K562 (cell line): ENCODE measurements at regions not wholly inside any gene's neighbourhood (a gene's known extent, or its start where the extent isn't known, plus 50 kb on each side); places are given as distances from the start of the nearest gene placed in this dataset.

Experiments used
- ATAC-seq: fragments of 200-7000 bp; cut with Tn5 transposase; 3 replicates; pipeline ENCODE4 v1.9.1; 2020; ENCODE audit warnings: moderate library complexity
- BruUV-seq: library from RNA; stranded (reverse); fragments of 400-500 nt; replicated peaks from 2 replicates; lab custom pipeline; 2021; lab: Mats Ljungman, UMichigan
- CTCF ChIA-PET: fragments of 300-600 bp; formaldehyde crosslinking; extraction: SDS; loops from one replicate; lab custom pipeline; 2021; ENCODE audit warnings: low intra/inter-chr PET ratio; lab: Yijun Ruan, JAX
- POLR2A ChIA-PET: fragments of 300-600, 350-650 bp; sonication (Branson Sonifier 250); formaldehyde crosslinking; extraction: SDS; loops from one replicate; lab custom pipeline; 2021; ENCODE audit warnings: antibody characterized with exemption, inconsistent platforms; lab: Yijun Ruan, JAX
- DNase-seq, 4 experiments: peaks; one replicate each; pipeline versions ENCODE4 v3.0.0 to v3.0.0-alpha.2; 2011 to 2018; ENCODE audit warnings: low spot score in 3 of 4, mixed read lengths in 3 of 4; ENCODE audit errors: extremely low read depth in 1 of 4
- FAIRE-seq: peaks from 2 replicates; lab custom pipeline; 2011; peaks lifted over from hg19 to GRCh38; lab: Jason Lieb, UNC
- H2AFZ ChIP-seq: 2 replicates; pipeline ENCODE4 v1.6.0; 2011; ENCODE audit warnings: low read depth, low read length, control low read depth, inconsistent platforms
- H3K27ac ChIP-seq: fragments of 200-600 bp; 3 replicates; pipeline ENCODE4 v1.8.0; 2011; ENCODE audit warnings: low read depth, mild to moderate bottlenecking, control low read depth, inconsistent platforms, low read length, moderate library complexity, mixed read lengths; ENCODE audit errors: extremely low read depth
- H3K27me3 ChIP-seq, 2 experiments: fragments of 300-600 bp in 1 of 2; 2 replicates in 1 of 2; 3 replicates in 1 of 2; pipeline versions ENCODE4 v1.6.0 to v1.8.0; 2011; ENCODE audit warnings: inconsistent platforms in 2 of 2, low read length in 2 of 2, mild to moderate bottlenecking in 1 of 2, mixed read lengths in 1 of 2, moderate library complexity in 1 of 2; ENCODE audit not compliant: control insufficient read depth in 2 of 2, insufficient read depth in 2 of 2
- H3K36me3 ChIP-seq: fragments of 300-600 bp; 3 replicates; pipeline ENCODE4 v1.8.0; 2011; ENCODE audit warnings: mild to moderate bottlenecking, low read length, inconsistent platforms; ENCODE audit not compliant: control insufficient read depth, insufficient read depth
- H3K4me1 ChIP-seq, 2 experiments: fragments of 200-600 bp in 1 of 2; replicated peaks in 1 of 2; 2 replicates in 1 of 2; 3 replicates in 1 of 2; pipeline versions ENCODE4 v1.5.1 to v1.8.0; 2011; ENCODE audit warnings: inconsistent platforms in 2 of 2, low read length in 2 of 2, mild to moderate bottlenecking in 1 of 2, mixed read lengths in 1 of 2, moderate library complexity in 1 of 2; ENCODE audit not compliant: control insufficient read depth in 2 of 2, insufficient read depth in 2 of 2
- H3K4me2 ChIP-seq: 2 replicates; pipeline ENCODE4 v1.6.1; 2011; ENCODE audit warnings: low read length, control low read depth, inconsistent platforms, mixed read lengths; ENCODE audit not compliant: insufficient read depth
- H3K4me3 ChIP-seq: fragments of 200-600 bp; sonication (generic), shearing (Covaris generic); 2 replicates; pipeline ENCODE4 v1.5.1; 2016; ENCODE audit warnings: control low read depth, inconsistent platforms
- H3K79me2 ChIP-seq: fragments of 200-600 bp; 3 replicates; pipeline ENCODE4 v1.8.0; 2011; ENCODE audit warnings: low read length, inconsistent platforms; ENCODE audit not compliant: control insufficient read depth, insufficient read depth
- H3K9ac ChIP-seq, 2 experiments: 2 replicates each; pipeline versions ENCODE4 v1.6.0 to v1.6.1; 2011; ENCODE audit warnings: low read depth in 2 of 2, low read length in 2 of 2, control low read depth in 1 of 2, inconsistent platforms in 1 of 2, mild to moderate bottlenecking in 1 of 2, mixed read lengths in 1 of 2; ENCODE audit not compliant: insufficient read depth in 1 of 2
- H3K9me1 ChIP-seq: one replicate; pipeline ENCODE4 v1.6.0; 2011; ENCODE audit warnings: inconsistent platforms, mild to moderate bottlenecking, low read length, moderate library complexity; ENCODE audit not compliant: control insufficient read depth, insufficient read depth
- H3K9me3 ChIP-seq: replicated peaks from 2 replicates; pipeline ENCODE4 v1.5.1; 2011; ENCODE audit warnings: low read depth, low read length, inconsistent platforms; ENCODE audit not compliant: control insufficient read depth, insufficient read depth
- H4K20me1 ChIP-seq: replicated peaks from 2 replicates; pipeline ENCODE4 v1.6.1; 2011; ENCODE audit warnings: low read length, inconsistent platforms, mixed read lengths; ENCODE audit not compliant: control insufficient read depth, insufficient read depth
- ADNP ChIP-seq: fragments of 200-800 bp; sonication (Bioruptor generic); IDR thresholded peaks from 2 replicates; pipeline ENCODE4 v1.6.1; 2016; ENCODE audit warnings: missing genetic modification characterization, missing compliant biosample characterization
- CCAR2 ChIP-seq: fragments of 200-400 bp; formaldehyde crosslinking; IDR thresholded peaks from 2 replicates; pipeline ENCODE4 v1.6.1; 2017; ENCODE audit warnings: mild to moderate bottlenecking, low read depth, low read length
- CHD4 ChIP-seq: fragments of 200-600 bp; sonication (generic); IDR thresholded peaks from 3 replicates; pipeline ENCODE4 v1.6.1; 2012; ENCODE audit warnings: low read depth, mild to moderate bottlenecking, mixed read lengths, low read length, inconsistent platforms; ENCODE audit not compliant: insufficient read depth, insufficient replicate concordance, poor library complexity, severe bottlenecking
- GTF2E2 ChIP-seq: fragments of 200-800 bp; sonication (Bioruptor generic); IDR thresholded peaks from 2 replicates; pipeline ENCODE4 v1.6.1; 2016; ENCODE audit warnings: missing genetic modification characterization, missing compliant biosample characterization
- MAFF ChIP-seq: IDR thresholded peaks from 2 replicates; pipeline ENCODE4 v1.6.1; 2012; ENCODE audit warnings: low read length, improper control_type of control experiment
- MYNN ChIP-seq, 2 experiments: sonication (generic); formaldehyde crosslinking in 1 of 2; IDR thresholded peaks; 2 replicates each; pipeline versions ENCODE4 v1.5.0 to v1.6.1; 2016 to 2020; ENCODE audit warnings: antibody characterized with exemption in 1 of 2, missing genetic modification reagents in 1 of 2
- NFATC3 ChIP-seq: fragments of 450-650 bp; IDR thresholded peaks from 2 replicates; pipeline ENCODE4 v1.6.1; 2017; ENCODE audit warnings: mild to moderate bottlenecking
- NFRKB ChIP-seq: fragments of 450-650 bp; IDR thresholded peaks from 2 replicates; pipeline ENCODE4 v1.6.1; 2016; ENCODE audit warnings: low read depth
- NKRF ChIP-seq: fragments of 450-650 bp; IDR thresholded peaks from 2 replicates; pipeline ENCODE4 v1.6.1; 2016; ENCODE audit warnings: borderline replicate concordance
- RBFOX2 ChIP-seq: fragments of 200-400 bp; formaldehyde crosslinking; IDR thresholded peaks from 2 replicates; pipeline ENCODE4 v1.6.1; 2017; ENCODE audit warnings: low read depth, mild to moderate bottlenecking, low read length, moderate library complexity
- RCOR1 ChIP-seq, 2 experiments: IDR thresholded peaks; 2 replicates each; pipeline ENCODE4 v1.6.1; 2012; ENCODE audit warnings: low read depth in 2 of 2, low read length in 2 of 2, borderline replicate concordance in 1 of 2, improper control_type of control experiment in 1 of 2
- RNF2 ChIP-seq: sonication (generic); IDR thresholded peaks from 2 replicates; pipeline ENCODE4 v1.6.1; 2016
- SMARCA4 ChIP-seq: fragments of 450-650 bp; IDR thresholded peaks from 2 replicates; pipeline ENCODE4 v1.6.1; 2016
- SMARCE1 ChIP-seq: fragments of 450-650 bp; IDR thresholded peaks from 2 replicates; pipeline ENCODE4 v1.7.1; 2016; ENCODE audit warnings: mild to moderate bottlenecking
- SRF ChIP-seq, 2 experiments: fragments of 250-450, 450-650 bp in 1 of 2; sonication (Bioruptor Pico) in 1 of 2; sonication (generic) in 1 of 2; formaldehyde crosslinking; IDR thresholded peaks; 2 replicates each; pipeline versions ENCODE4 v1.5.0 to v1.5.1; 2020 to 2022; ENCODE audit warnings: mild to moderate bottlenecking in 1 of 2, missing genetic modification reagents in 1 of 2
- TAF1 ChIP-seq: IDR thresholded peaks from 2 replicates; pipeline ENCODE4 v1.6.1; 2011; ENCODE audit warnings: mild to moderate bottlenecking, low read length, moderate library complexity; ENCODE audit not compliant: insufficient read depth, control insufficient read depth, severe bottlenecking; ENCODE audit errors: extremely low read depth
- TBL1XR1 ChIP-seq, 2 experiments: IDR thresholded peaks; 2 replicates each; pipeline ENCODE4 v1.6.1; 2012; ENCODE audit warnings: improper control_type of control experiment in 2 of 2, low read length in 2 of 2, mild to moderate bottlenecking in 1 of 2
- ZNF140 ChIP-seq: fragments of 250-450 bp; sonication (Bioruptor Pico); IDR thresholded peaks from 2 replicates; pipeline ENCODE4 v1.8.0; 2021; ENCODE audit warnings: moderate library complexity, mild to moderate bottlenecking, inconsistent platforms
- ZNF79 ChIP-seq: fragments of 250-450 bp; sonication (Bioruptor Pico); IDR thresholded peaks from 2 replicates; pipeline ENCODE4 v1.4.0; 2020; ENCODE audit warnings: low read depth, mild to moderate bottlenecking, moderate library complexity
- WGBS: fragments of 100-300 bp; shearing (Covaris generic); methylation state at CpG from one replicate; pipeline ENCODE4 v1.1.6; 2016; ENCODE audit warnings: low coverage, mixed read lengths; ENCODE audit not compliant: insufficient coverage; ENCODE audit errors: missing lambda C conversion rate; 5-methylcytosine and 5-hydroxymethylcytosine counted together
- in situ Hi-C: fragments of 300-500 bp; cut with MboI; formaldehyde crosslinking; loops from 4 replicates; pipeline ENCODE4 v1.15.0; 2018; ENCODE audit warnings: inconsistent platforms, mixed read lengths
- intact Hi-C: fragments of 100-400 bp; cut with micrococcal nuclease; formaldehyde crosslinking; loops from 2 replicates; pipeline ENCODE4 v1.14.2; 2022
- TF ChIP-seq, protein P1 (sequence below), 2 experiments: fragments of 450-650 bp in 1 of 2; sonication (generic) in 1 of 2; formaldehyde crosslinking in 1 of 2; IDR thresholded peaks in 1 of 2; conservative IDR thresholded peaks in 1 of 2; 2 replicates each; pipeline versions ENCODE4 v1.6.1 to v1.8.1; 2016 to 2023; ENCODE audit warnings: mild to moderate bottlenecking in 2 of 2, moderate library complexity in 2 of 2, inconsistent platforms in 1 of 2, missing genetic modification reagents in 1 of 2

GRCh38 chr13:97141564-97142005, 80.5 kb upstream of the MBNL2 start:
- ATAC-seq, result peak; percentile 96
- no peaks in the 10 kb centered on the region; a peak in 2 of 5 replicates for H3K4me1 ChIP-seq
- no peaks in the 10 kb centered on the region for H3K27me3 ChIP-seq
- DNase-seq, result peak; percentile 32 to 78 (median 55)
- peak; percentile 97 for FAIRE-seq
- no TSS peak for BruUV-seq
- H3K79me2 ChIP-seq, result no peaks in the 10 kb centered on the region
- no peak overlapping the region; the same call in none of the 2 replicates for H2AFZ ChIP-seq
- H3K9me1 ChIP-seq, result no peaks in the 10 kb centered on the region
- H3K9me3 ChIP-seq, result no peaks in the 10 kb centered on the region
- H4K20me1 ChIP-seq, result no peaks in the 10 kb centered on the region
- ChIA-PET CTCF (no interaction called here), POLR2A (interaction anchor here (1.0 to 1.3 kb wide), 3 partner anchors 8 to 34 kb away, joined by 3 to 4 read pairs (median 3); no protein-coding TSS in a partner anchor)
- peak overlapping the region; percentile 14 to 39; a peak in 3 of 4 replicates for H3K9ac ChIP-seq
- WGBS, result 3% methylated on average over 5 of the region's 5 CpGs
- intact Hi-C loops, result no loop called here
- H3K4me3 ChIP-seq, result peak overlapping the region; percentile 10; the same call in 1 of the 2 replicates
- peak overlapping the region; percentile 48; the same call in 2 of the 3 replicates for H3K27ac ChIP-seq
- H3K36me3 ChIP-seq, result no peaks in the 10 kb centered on the region
- peak overlapping the region; percentile 63 for H3K4me2 ChIP-seq
- in situ Hi-C loops, result no loop called here
- no peak for TF ChIP-seq RNF2
- TF ChIP-seq RCOR1 (IDR thresholded peaks at IDR 0.05; ENCODE audit: borderline replicate concordance in 1 of 2, low read depth in 2 of 2, low read length in 2 of 2), result peak in 1 of 2 experiments; percentile 46; a peak in 1 of 4 replicates
- TF ChIP-seq SMARCA4, result peak; percentile 86; the same call in 1 of the 2 replicates
- TF ChIP-seq ADNP (tag), result no peak
- peak; percentile 83; the same call in 1 of the 2 replicates for TF ChIP-seq SMARCE1
- TF ChIP-seq RBFOX2, result no peak
- TF ChIP-seq, protein P1, sequence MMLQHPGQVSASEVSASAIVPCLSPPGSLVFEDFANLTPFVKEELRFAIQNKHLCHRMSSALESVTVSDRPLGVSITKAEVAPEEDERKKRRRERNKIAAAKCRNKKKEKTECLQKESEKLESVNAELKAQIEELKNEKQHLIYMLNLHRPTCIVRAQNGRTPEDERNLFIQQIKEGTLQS (IDR thresholded peaks at IDR 0.05), result peak; percentile 97
- TF ChIP-seq, protein P1 (CRISPR knock-in tag; conservative IDR thresholded peaks at IDR 0.05), result peak; percentile 77; the same call in 1 of the 2 replicates
- no peak for TF ChIP-seq NFATC3
- no peak for TF ChIP-seq TBL1XR1 (IDR thresholded peaks at IDR 0.05; ENCODE audit: low read length in 2 of 2)
- no peak for TF ChIP-seq CCAR2
- 0 out of 2 replicates have a peak, but pooled peaks have one; percentile 22 for TF ChIP-seq MYNN (IDR thresholded peaks at IDR 0.05)
- no peak for TF ChIP-seq MYNN (CRISPR knock-in tag; IDR thresholded peaks at IDR 0.05)
- no peak for TF ChIP-seq NFRKB
- TF ChIP-seq SRF (CRISPR knock-in tag; IDR thresholded peaks at IDR 0.05), result no peak
- no peak for TF ChIP-seq ZNF140 (CRISPR knock-in tag)
- TF ChIP-seq CHD4, result no peak
- TF ChIP-seq ZNF79 (CRISPR knock-in tag), result no peak
- TF ChIP-seq GTF2E2 (tag), result peak; percentile 71; the same call in 1 of the 2 replicates
- TF ChIP-seq TAF1, result peak; percentile 47
- TF ChIP-seq NKRF, result no peak
- TF ChIP-seq MAFF, result no peak
